Colonic mucosa (tissue), 4 donors: ENCODE measurements at regions not wholly inside any gene's neighbourhood (a gene's known extent, or its start where the extent isn't known, plus 50 kb on each side); places are given as distances from the start of the nearest gene placed in this dataset.

ENCODE experiments used
- DNase-seq: peaks from one replicate; pipeline ENCODE4 v3.0.0-alpha.2; 2020
- H3K27ac ChIP-seq: fragments of 200-600 bp; one replicate; pipeline ENCODE4 v1.8.0; 2021
- H3K27me3 ChIP-seq: fragments of 200-600 bp; one replicate; pipeline ENCODE4 v1.8.0; 2021
- H3K36me3 ChIP-seq: fragments of 200-600 bp; one replicate; pipeline ENCODE4 v1.8.0; 2021
- H3K4me1 ChIP-seq: fragments of 200-600 bp; one replicate; pipeline ENCODE4 v1.8.0; 2021; ENCODE audit warnings: mild to moderate bottlenecking
- H3K4me3 ChIP-seq: fragments of 200-600 bp; one replicate; pipeline ENCODE4 v1.8.0; 2021
- H3K9ac ChIP-seq, 2 donors: one replicate each; pipeline ENCODE4 v1.7.0; 2013; ENCODE audit warnings: control low read depth in 2 of 2, low read depth in 2 of 2, low read length in 2 of 2
- H3K9me3 ChIP-seq: fragments of 200-600 bp; one replicate; pipeline ENCODE4 v1.8.0; 2021
- CTCF ChIP-seq: fragments of 200-600 bp; IDR thresholded peaks from one replicate; pipeline ENCODE4 v1.8.0; 2022; ENCODE audit warnings: antibody characterized with exemption, mild to moderate bottlenecking
- intact Hi-C: fragments of 100-400 bp; cut with DNase I; formaldehyde crosslinking; loops from one replicate; pipeline ENCODE4 v1.14.1; 2022
- donor health status: healthy.
- donor health status: DM: no; HTN: no; CAD: no.
- donor health status: DM: no; HTN: no; CAD: no.

DNA sequence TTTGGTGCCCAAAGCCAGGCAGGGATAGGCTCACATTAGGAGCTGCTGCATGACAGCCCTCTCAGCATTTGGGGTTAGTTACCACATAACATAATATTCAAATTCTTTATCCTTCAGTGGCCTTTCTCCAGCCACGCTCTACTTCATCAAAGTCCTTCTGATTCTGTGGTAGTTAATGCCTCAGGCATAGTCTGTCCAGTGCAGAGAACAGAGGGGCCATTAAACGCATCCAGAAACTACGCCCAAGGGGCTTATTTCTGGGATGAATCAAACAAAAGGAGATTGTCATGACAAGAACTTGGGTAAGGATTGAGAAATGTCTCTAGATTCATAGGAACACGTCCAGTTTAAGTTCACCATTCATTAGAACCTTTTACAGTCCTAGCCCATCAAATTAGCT lies 183.4 kb upstream of the PLXNC1 start:
- Histone ChIP-seq H3K9ac (no peak overlapping the region), H3K27me3 (no peaks in the 10 kb centered on the region), H3K27ac (no peak overlapping the region), H3K36me3 (no peaks in the 10 kb centered on the region), H3K4me1 (no peaks in the 10 kb centered on the region), H3K4me3 (no peak overlapping the region), H3K9me3 (no peaks in the 10 kb centered on the region)
- no peak for TF ChIP-seq CTCF
- intact Hi-C loops: no loop called here
- no peak for DNase-seq

DNA sequence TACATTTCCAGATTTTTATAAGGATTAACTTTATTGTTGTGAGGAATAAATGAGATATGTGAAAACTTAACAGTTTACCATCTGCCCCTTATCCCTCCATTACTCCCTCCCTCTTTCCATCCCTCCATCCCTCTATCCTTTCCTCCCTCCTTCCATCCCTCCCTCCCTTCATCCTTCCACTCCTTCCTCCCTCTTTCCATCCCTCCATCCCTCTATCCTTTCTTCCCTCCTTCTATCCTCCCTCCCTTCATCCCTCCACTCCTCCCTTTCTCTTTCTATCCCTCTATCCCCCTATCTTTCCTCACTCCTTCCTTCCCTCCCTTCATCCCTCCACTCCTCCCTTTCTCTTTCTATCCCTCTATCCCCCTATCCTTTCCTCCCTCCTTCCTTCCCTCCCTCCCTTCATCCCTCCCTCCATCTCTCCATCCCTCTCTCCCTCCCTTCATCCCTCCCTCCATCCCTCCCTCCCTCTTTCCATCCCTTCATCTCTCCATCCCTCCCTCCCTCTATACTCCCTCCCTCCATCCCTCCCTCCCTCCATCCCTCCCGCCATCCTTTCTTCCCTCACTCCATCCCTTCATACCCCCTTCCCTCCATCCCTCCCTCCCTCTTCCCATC lies 181.8 kb upstream of the PLXNC1 start:
- no peak for DNase-seq
- Histone ChIP-seq H3K4me3 (no peak overlapping the region), H3K9ac (no peak overlapping the region), H3K9me3 (no peaks in the 10 kb centered on the region), H3K36me3 (no peaks in the 10 kb centered on the region), H3K27me3 (no peaks in the 10 kb centered on the region), H3K4me1 (no peaks in the 10 kb centered on the region), H3K27ac (no peak overlapping the region)
- no peak for TF ChIP-seq CTCF
- intact Hi-C loops: no loop called here

- no peak for DNase-seq
- H3K9ac ChIP-seq: no peak overlapping the region
- TF ChIP-seq CTCF: no peak
- H3K4me1 ChIP-seq: no peaks in the 10 kb centered on the region
- no peaks in the 10 kb centered on the region for H3K36me3 ChIP-seq
- no peak overlapping the region for H3K4me3 ChIP-seq
- H3K27me3 ChIP-seq: no peaks in the 10 kb centered on the region
- intact Hi-C loops: no loop called here
- H3K27ac ChIP-seq: no peak overlapping the region
- no peaks in the 10 kb centered on the region for H3K9me3 ChIP-seq
Measured at GRCh38 chr12:93967454-93967853, 180.9 kb upstream of the PLXNC1 start.

DNA sequence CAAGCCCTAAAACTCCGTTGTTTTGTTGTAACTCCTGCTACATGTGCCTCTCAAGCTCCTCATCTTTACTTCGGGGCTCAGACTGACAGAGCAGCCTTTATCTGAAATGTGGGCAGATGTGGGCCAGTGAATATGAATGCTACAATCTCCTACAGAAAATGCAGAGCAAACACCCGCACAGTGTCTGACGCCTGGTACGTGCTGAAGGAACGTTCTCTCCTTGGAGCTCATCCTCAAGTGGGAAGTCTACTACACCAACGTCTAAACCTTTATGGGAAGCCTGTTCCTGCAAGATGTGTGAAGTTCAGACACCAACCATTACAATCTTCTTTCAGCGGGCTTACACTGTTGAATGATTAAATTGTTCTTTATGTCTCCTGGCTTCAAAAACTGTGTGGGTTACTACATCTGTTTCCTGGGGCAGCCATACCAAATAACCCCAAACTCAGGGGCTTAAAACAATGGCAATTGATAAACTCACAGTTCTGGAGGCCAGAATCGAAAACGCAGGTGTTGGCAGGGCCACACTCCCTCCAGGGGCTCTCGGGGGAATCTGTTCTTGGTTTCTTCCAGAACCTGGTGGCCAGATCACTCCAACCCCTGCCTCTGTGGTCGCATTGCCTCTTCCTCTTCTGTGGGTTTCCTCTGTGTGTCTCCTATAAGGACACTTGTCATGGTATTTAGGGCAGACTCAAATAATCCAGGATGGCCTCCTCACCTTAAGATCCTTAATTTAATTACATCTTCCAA lies 179.7 kb upstream of the PLXNC1 start:
- Histone ChIP-seq H3K27me3 (no peaks in the 10 kb centered on the region), H3K9me3 (no peaks in the 10 kb centered on the region), H3K4me1 (no peaks in the 10 kb centered on the region), H3K27ac (no peak overlapping the region), H3K36me3 (no peaks in the 10 kb centered on the region), H3K4me3 (no peak overlapping the region), H3K9ac (no peak overlapping the region)
- intact Hi-C loops: no loop called here
- no peak for TF ChIP-seq CTCF
- no peak for DNase-seq

DNA sequence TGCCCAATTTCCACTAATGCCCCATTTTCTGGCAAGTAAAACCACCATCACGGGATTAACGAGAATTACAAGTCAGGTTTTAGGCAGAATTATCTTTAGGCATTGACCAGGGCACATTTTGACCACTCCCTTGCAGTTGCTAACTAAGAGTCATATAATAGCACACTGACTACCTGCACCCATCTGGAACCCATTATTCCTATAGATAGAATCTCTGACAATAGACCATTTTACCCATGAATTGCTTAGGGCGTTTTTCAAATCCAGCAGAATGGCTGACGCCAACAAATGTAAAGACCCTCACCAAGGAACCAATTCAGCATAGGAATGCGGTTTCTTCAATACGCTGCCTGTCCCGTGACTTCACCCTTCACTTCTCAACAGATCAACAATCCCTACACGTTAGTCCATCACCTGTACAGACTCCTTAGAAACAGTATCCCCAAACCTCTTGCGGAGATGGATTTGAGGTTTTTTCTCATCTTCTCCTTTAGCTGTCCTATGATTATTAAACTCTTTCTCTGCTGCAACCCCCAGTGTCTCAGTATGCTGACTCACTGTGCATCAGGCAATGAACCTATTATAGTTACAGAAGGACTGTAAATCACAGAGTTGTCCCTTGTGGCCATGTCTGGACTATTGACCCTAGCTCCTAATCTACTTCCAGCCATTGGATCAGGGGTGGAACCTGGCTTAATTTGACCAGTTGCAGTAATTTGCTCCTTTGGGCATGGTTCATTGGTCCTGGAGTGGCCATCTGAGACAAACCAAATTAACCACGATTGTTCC lies 177.3 kb upstream of the PLXNC1 start:
- Histone ChIP-seq H3K27ac (no peak overlapping the region), H3K9me3 (no peaks in the 10 kb centered on the region), H3K27me3 (no peaks in the 10 kb centered on the region), H3K4me3 (no peak overlapping the region), H3K9ac (no peak overlapping the region), H3K4me1 (no peaks in the 10 kb centered on the region), H3K36me3 (no peaks in the 10 kb centered on the region)
- intact Hi-C loops: loop anchor here (10.0 kb wide), 2 partner anchors 206 to 446 kb away; no protein-coding TSS in a partner anchor
- no peak for TF ChIP-seq CTCF
- no peak for DNase-seq
